NOMO-1 treated with dmso at 0.1 percent for 144 hours (cell line): ENCODE measurements at regions not wholly inside any gene's neighbourhood (a gene's known extent, or its start where the extent isn't known, plus 50 kb on each side); places are given as distances from the start of the nearest gene placed in this dataset.
"Not testable (repeated sequence)": the region's sequence is repeated elsewhere in the genome, so short reads cannot be mapped to it uniquely, and the experiment has no call there.

Source experiments
- DNase-seq: peaks from one replicate; lab custom pipeline; 2025; ENCODE audit not compliant: unreplicated experiment; lab: John Stamatoyannopoulos, UW

DNA sequence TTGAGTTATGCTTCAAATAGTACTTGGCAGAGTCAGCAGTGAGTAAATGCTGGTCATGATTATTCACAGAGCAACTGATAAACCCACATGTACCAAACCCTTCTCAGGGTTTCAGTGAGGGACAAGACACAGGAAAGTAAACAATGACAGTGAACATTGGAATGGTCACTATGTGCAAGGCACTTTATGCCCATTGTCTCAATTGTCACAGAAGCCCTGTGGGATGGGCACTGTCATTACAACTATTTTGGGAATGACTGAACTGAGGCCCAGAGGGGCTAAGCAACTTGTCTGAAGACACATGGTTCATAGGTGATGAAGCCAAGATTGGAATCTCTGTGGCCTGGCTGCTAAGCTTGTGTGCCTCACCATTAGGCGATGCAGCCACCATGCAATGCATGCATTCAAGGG lies 238.5 kb downstream of the RBM19 start:
- no peak for DNase-seq

DNA sequence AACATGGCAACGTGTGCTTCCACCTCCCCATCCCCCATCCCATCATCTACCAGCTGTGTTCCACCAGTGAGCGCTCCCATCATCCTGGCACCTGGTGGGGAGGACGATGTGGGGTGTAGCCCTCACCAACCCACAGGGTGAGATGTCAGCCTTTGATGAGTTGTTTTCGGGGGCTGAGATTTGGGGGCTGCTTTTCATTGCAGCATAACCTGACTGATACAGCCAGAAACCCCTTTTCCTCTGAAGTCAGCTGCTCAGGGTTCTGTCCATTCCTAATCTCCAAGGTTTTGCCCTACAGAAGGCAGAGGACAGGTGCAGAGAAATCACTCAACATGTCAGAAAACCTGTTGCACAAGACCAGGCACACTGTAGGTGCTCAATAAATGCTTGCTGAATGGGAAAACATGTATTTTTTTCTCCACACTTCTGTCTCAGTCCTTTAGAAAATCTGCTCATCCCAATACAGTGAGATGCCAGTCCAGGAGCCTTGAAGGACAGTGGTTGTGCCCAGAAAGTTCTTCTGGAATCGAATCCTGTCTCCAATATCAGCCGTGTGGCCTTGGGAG lies 239.8 kb downstream of the RBM19 start:
- DNase-seq: no peak

DNA sequence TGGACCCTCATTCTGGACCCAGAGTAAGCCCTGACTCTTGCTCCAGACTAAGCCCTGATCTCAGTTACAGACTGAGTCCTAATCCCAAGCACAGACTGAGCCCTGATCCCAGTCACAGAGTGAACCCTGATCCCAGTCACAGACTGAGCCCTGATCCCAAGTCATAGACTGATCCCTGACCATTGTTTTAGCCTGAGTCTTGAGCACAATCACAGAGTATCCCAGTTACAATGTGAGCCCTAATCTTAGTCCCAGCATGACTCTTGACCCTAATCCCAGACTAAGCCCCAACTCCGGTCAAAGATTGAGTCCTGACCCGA lies 240.6 kb downstream of the RBM19 start:
- DNase-seq: no peak

DNA sequence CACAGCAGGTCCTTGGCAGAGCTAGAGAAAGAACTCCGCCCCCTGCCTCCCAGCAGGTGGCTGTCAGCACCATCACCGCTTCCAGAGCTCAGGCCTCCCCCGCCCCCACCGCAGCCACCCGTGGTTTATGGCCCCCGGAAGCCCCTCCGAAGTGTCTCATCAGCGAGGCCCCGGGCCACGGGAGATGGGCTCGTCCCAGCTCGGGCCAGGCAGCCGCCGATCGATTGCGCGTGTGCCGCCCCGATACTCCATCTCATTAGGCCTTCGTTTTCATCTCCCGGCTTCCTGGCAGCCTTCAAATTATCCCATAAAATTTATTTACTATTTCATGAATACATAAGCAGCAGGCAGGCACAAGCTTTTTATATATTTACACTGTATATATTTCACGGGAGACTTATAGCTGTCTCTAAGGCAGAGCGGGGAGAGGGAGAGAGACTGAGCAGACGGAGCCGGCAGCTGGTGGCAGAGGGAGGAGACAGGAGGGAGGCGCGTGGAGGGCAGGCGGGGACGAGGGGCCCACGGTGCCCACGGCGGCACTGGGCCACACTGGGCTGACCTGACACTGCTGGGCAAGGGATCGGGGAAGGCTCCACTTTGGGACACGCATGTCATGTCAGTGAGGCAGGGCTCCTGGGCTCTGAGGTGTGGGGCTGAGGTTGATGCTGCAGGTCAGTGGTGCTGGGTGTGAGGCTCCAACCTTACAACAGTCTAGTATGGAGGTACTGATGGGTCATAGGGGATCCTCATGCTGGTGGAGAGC lies 241.2 kb downstream of the RBM19 start:
- no peak for DNase-seq

DNA sequence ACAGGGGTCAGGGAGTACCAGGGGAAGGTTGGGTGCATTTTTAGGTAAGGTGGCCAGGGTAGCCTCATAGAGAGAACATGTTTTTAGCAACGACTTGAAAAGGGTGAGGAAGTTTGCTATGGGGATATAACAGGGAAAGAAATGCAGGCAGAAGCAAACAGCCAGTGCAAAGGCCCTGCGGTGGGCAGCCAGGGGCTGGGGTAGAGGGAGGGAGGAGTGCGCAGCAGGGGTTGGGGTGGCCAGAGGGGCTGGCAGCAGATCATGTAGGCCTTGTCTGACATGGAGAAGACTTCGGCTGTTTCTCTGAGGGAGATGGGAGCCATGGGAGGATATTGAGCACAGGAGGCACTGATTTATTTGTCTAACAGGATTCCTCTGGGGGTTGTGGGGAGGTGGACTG lies 242.5 kb downstream of the RBM19 start:
- DNase-seq: no peak

DNA sequence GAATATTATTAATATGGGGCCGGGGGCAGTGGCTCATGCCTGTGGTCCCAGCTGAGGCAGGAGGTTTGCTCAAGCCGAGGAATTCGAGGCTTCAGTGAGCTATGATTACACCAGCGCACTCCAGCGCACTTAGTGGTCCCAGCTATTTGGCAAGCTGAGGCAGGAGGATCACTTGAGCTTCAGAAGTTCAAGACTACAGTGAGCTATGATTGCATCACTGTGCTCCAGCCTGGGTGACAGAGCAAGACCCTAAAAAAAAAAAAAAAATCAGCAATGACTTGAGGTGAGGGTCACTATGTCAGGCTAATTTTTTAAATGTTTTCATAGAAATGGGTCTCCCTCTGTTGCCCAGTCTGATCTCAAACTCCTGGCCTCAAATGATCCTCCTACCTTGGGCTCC lies 243.4 kb downstream of the RBM19 start:
- DNase-seq: no peak

DNA sequence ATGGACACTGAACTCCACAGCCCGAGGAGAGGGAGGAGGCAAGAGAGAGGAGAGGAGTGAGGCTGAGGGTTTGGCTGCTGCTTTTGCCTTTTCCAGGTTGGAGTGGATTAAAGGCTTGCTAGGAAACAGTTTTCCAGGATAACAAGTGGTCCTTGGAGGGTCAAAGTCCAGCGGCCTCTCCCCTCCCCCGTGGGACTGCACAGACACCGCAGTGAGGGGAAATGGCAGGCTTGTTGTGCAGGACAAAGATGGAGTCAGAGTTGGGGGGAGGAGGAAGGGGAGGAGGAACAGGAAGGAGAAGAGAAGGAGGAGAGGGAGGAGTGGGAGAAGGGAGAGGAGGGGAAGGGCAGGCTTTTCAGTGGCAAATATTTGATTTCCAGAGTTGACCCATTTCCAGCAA lies 245.5 kb downstream of the RBM19 start:
- no peak for DNase-seq

DNA sequence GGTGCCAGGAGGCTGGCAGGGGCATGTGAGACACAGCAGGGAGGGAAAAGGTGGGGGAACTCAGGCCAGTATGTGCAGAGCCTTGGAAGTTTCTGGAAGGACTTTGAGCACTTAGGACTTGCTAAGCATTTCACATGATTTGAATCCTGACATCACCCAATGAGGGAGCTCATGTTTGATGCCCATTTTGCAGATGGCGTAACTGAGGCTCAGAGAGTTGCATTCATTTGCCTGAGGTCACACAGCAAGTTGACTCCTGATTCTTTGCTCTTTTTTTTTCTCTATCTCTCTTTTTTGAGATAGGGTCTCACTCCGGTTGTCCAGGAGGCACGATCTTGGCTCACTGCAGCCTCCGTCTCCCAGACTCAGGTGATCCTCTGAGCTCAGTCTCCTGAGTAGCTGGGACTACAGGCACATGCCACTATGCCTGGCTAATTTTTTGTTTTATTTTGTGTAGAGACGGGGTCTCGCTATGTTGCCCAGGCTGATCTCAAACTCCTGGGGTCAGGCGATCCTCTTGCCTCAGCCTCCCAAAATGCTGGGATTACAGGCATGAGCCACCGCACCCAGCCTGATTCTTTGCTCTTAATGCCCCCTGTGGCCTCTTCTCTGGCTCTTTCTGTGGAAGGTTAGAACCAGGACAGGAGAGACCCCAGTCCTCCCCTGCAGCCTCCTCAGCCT lies 246.1 kb downstream of the RBM19 start:
- DNase-seq: no peak

DNA sequence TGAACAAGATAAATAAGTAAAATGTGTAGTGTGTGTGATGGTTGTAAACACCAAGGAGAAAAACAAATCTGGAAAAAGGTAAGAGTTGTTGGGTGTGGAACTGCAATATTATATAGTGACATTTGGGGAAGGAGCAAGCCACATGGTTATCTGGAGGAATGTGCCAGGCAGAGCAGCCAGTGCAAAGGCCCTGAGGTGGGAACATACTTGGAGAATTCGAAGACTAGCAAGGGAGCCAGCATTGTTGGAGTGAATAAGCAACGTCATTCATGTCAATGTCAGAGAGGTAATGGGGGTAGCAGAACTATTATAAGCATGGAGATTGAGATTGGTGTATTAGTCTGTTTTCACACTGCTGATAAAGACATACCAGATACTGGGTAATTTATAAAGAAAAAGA lies 241.5 kb upstream of the LHX5 start:
- no peak for DNase-seq

DNA sequence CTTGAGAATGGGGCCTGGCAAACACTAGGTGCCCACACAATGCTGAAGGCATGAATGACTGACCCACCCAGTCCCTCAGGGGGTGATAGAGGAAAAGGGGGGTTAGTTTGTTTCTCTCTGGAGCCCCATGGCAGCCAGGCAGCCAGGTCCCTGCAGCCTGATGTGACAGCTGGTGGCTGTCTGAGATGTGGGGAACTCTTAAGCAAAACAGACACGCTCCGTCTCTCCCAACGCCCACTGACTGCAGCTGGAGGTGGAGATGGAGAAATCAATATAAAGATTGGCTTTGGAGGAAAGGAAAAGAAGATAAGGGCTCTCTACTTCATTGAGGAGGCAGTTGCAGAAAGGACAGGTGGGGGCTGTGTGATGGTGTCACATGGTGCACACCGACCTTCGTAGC lies 240.8 kb upstream of the LHX5 start:
- no peak for DNase-seq

DNA sequence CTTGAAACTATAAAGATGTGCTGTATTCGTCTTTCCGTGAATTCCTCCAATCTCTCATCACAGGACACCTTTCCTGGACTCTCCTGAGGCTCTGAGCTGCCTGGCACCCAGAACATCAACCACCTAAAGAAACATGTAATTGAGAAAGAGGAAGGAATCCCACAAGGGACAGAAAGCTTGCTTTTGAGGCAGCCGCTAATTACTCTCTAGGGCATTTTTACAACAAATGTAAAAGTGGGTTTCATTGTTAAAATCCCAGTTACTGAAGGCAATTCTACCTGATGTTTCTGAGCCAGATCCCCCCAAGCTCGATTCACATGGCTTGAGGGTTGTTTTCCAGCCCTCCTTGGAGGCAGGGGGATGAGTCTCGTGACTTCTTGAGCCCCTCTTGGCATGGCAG lies 238.5 kb upstream of the LHX5 start:
- no peak for DNase-seq

DNA sequence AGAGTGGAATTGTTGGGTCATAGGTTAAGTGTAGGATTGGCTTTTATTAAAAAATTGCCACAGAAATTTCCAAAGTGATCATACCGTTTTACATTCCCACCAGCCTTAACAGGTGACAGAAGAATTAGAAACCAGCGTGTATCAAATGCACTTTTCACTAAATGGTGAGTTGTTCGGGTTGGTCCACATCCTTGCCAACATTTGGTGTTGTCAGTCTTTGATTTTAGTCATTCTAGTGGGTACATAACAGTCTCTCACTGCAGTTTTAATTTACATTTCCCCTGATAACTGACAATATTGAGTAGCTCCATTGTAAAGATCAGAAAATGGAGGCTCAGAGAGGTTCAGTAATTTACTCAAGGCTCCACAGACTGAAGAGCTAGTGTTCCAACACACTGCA lies 237.8 kb upstream of the LHX5 start:
- no peak for DNase-seq

DNA sequence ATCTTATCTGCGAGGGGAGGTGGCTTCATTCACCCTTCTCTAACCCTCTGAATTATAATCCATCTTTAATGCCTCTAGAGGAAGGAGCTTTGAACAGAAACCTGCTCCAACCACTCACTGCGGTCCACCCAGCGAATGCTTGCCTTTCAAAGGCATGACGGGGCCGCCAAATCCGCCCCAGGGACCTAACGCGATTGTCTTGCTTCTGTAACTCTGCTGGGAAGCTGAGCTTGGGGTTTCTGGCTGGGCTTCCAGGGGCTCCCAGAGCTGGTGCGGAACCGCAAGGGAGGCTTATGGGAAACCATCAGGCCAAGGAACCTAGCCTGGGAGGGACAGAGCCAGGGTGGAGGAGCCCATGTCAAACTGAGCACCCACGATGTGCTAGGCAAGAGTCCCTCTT lies 231.2 kb upstream of the LHX5 start:
- DNase-seq: no peak

DNA sequence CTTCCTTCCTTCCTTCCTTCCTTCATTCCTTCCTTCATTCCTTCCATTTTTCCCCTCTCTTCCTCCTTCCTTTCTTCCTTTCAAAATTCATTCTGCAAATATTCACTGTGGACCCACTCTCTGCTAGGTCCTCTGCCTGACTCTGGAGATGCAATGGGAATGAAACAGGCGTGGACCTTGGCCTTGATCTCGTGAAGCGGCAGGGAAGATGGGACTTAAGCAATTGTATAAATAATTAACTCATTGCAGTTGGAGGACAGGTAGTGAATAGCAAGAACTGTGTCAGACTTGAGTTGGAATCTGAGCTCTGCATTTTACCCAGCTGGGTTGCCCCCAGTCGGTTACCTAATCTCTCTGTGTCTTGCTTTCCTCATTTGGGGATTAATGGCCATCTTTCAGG lies 230.6 kb upstream of the LHX5 start:
- DNase-seq: no peak

DNA sequence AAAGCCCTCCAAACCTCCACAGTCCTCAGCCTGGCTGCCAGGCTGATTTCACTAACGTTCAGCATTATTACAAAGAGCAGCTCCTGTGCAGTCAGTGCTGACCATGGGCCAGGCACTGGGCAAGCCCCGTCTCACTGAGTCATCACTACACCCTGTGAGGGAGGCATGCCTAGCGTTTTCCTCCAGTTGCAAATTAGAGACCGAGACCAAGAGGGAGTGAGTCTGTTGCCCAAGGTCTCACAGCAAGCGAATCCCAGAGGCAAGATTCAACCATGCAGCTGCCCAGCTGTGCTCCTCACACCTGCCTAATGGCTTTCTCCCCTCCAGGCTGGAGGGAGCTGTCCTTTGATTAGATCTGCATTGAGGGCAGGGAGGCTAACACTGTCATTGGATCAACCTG lies 229.3 kb upstream of the LHX5 start:
- DNase-seq: no peak

DNA sequence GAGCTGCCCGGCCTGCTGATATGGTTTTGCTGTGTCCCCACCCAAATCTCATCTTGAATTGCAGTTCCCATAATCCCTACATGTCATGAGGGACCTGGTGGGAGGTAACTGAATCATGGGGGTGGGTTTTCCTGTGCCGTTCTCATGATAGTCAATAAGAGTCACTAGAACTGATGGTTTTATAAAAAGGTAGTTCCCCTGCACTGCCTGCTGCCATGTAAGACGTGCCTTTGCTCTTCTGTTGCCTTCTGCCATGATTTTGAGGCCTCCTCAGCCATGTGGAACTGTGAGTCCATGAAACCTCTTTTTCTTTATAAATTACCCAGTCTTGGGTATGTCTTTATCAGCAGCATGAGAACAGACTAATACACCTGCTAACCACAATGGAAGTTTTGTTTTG lies 228.3 kb upstream of the LHX5 start:
- not testable (repeated sequence) for DNase-seq

DNA sequence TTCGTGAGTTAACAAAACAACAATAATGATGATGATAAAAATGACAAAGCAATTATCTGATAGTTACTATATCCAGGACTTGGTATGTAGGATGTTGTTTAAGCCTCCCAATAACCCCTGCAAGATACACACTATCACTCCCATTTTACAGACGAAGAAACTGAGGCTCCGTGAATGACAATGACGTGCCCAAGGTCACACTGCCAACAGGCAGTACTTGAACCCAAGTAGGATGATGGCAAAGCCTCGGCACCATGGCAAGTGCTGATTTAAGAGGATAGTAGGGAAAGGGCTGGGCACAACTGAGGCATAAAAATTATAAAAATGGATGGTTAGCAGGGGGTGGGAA lies 226.8 kb upstream of the LHX5 start:
- no peak for DNase-seq

DNA sequence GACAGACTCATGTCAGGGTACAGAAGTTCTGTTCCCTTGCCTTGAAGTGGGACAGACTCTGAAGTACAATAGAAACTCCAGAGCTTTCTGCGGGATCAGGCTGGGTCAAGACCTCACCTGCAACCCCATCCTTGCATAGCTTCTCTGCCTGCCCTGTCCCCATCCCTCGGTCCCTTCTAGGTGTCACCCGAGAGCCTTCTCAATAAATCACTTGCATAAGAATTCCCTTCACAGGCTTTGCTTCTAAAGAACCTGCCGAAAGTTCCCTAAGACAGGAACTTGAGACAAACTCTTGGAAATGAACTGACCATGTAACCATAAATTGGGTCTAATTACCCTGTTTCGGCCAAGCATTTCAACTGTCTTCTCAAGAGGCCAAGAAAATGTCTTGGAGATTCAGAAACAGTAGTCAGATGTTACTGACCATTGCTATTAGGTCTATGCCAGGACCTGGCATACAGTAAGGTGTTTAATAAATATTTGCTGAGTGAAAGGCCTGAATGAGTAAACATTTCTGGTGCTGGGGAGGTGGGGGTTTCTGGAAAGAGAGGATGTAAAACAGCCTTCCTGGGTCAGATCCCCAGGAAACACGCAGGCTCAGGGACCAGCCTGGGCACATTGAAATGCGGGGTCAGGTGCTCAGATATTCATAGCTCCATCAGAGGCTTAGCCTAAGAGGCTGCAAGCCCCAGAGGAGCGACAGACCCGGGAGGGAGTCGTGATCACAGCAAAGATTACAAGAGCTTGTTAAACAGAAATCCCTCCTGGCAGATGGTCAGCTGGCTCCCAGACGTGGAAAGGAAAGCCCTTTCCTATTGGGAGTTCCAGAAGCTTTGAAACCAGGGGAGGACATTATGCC lies 226.2 kb upstream of the LHX5 start:
- DNase-seq: no peak

DNA sequence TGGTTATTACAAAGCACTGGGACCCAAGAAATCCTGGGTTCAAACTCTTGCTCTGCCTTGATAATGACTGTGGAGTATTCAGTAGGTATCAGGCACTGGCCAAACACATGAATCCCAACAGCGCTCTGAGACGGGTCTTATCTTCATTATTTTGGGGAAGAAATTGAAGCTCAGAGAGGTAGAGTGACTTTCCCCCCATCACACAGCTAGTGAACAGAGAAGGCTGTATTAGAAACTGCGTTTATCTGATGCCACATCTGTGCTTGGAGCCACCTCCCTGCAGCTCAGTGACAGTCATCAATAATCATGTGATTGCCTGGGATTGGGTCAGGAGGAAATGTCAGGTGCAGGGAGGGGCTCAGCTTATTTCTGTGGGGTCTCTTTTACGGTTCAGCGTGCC lies 225.4 kb upstream of the LHX5 start:
- DNase-seq: no peak

DNA sequence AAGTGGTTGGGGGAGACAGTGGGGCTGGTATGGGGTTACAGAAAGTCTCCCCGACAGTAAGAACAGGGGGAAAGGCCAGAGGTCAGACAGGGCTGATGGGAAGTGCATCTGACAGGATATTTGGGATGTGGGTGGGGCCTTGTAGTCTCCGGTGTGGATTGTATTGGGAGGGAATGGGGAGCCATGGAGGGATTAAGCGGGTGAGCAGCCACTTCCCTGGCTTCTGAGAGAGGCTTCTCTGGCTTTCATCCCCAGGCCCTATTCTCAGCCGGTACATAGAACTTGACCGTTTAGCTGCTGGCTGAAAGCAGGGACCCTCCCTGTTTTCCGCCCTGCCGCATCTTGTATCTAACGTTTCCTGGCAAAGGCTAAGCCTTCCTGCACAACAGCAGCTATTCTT lies 222.0 kb upstream of the LHX5 start:
- no peak for DNase-seq

DNA sequence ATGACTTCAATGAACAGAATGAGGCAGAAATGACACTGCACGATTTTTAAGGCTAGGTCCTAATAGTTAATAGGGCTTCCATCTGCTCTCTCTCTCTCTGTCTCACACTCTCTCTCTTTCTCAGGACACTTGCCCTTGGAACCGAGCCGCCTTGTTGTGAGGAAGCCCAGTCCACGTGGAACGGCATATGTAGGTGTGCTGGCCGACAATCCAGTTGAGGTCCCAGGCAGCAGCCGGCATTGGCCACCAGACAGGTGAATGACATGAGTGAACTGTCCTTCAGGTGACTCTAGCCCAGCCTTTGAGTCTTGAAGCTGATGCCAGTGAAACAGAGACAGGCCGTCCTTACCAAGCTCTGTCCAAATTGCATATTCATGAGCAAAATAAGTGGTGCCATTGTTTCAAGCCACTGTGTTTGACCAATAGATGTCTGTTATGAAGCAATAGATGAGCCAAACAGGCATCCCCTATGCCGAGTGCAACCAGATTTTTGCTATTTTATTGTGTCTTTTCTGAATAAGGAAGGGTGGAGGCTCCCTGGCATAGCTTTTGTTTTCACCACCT lies 217.5 kb upstream of the LHX5 start:
- DNase-seq: no peak

DNA sequence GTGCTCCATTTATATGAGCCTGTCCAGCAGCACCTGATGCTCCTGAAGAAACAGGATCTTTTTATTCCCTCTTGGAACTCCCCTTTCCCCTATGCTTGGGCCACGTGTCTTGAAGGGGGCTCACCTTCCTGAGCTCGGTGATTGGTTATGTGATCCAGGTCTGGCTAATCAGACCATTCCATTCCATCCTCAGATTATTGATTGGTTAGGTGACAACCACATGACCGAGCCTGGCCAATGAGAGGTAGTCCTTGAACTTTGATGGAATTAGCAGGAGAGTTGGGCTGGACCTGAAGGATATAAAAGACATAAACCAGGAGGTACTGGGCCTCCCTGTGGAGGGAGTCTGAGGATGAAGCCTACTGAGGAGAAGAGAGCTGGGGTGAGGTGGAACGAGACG lies 216.6 kb upstream of the LHX5 start:
- DNase-seq: no peak
